Liver (tissue), 8 donors: ENCODE measurements at regions not wholly inside any gene's neighbourhood (a gene's known extent, or its start where the extent isn't known, plus 50 kb on each side); places are given as distances from the start of the nearest gene placed in this dataset.

Experiments used
- DNase-seq: peaks from one replicate; pipeline ENCODE4 v3.0.0-alpha.2; 2017; ENCODE audit warnings: low spot score
- H3K27ac ChIP-seq, 2 donors: one replicate each; pipeline ENCODE4 v1.7.0; 2013; ENCODE audit warnings: inconsistent platforms in 2 of 2, low read length in 2 of 2, control low read depth in 1 of 2, low read depth in 1 of 2, mild to moderate bottlenecking in 1 of 2
- H3K27me3 ChIP-seq, 4 donors: one replicate each; pipeline versions ENCODE4 v1.6.1 to v1.7.0; 2013; ENCODE audit warnings: low read length in 3 of 4, inconsistent platforms in 1 of 4, mild to moderate bottlenecking in 1 of 4, moderate library complexity in 1 of 4; ENCODE audit not compliant: control insufficient read depth in 4 of 4, insufficient read depth in 4 of 4
- H3K36me3 ChIP-seq, 4 donors: one replicate each; pipeline versions ENCODE4 v1.6.1 to v1.7.0; 2013; ENCODE audit warnings: low read length in 3 of 4, mild to moderate bottlenecking in 3 of 4, low read depth in 1 of 4, moderate library complexity in 1 of 4; ENCODE audit not compliant: control insufficient read depth in 4 of 4, insufficient read depth in 3 of 4
- H3K4me1 ChIP-seq, 4 donors: one replicate each; pipeline versions ENCODE4 v1.6.1 to v1.7.0; 2013; ENCODE audit warnings: low read length in 3 of 4, mild to moderate bottlenecking in 3 of 4, moderate library complexity in 1 of 4; ENCODE audit not compliant: control insufficient read depth in 4 of 4, insufficient read depth in 4 of 4
- H3K4me3 ChIP-seq, 3 donors: one replicate each; pipeline versions ENCODE4 v1.6.1 to v1.7.0; 2013; ENCODE audit warnings: low read length in 3 of 3, control low read depth in 1 of 3, low read depth in 1 of 3, mild to moderate bottlenecking in 1 of 3
- H3K9ac ChIP-seq, 2 donors: one replicate each; pipeline ENCODE4 v1.7.0; 2013; ENCODE audit warnings: low read length in 2 of 2, mild to moderate bottlenecking in 2 of 2, moderate library complexity in 2 of 2, control low read depth in 1 of 2, low read depth in 1 of 2
- H3K9me3 ChIP-seq, 4 donors: one replicate each; pipeline versions ENCODE4 v1.6.1 to v1.7.0; 2013; ENCODE audit warnings: low read length in 3 of 4; ENCODE audit not compliant: control insufficient read depth in 4 of 4
- EGR1 ChIP-seq, 2 donors: IDR thresholded peaks; 2 replicates each; pipeline ENCODE4 v1.6.1; 2016 to 2018; ENCODE audit warnings: antibody characterized with exemption in 2 of 2, low read depth in 2 of 2
- FOXA1 ChIP-seq: IDR thresholded peaks from 2 replicates; pipeline ENCODE4 v1.6.1; 2016; ENCODE audit warnings: antibody characterized with exemption
- GABPA ChIP-seq, 2 donors: IDR thresholded peaks in 1 of 2; conservative IDR thresholded peaks in 1 of 2; 2 replicates each; pipeline ENCODE4 v1.6.1; 2016; ENCODE audit warnings: antibody characterized with exemption in 2 of 2, mild to moderate bottlenecking in 1 of 2, moderate library complexity in 1 of 2
- HNF4A ChIP-seq, 2 donors: conservative IDR thresholded peaks; 2 replicates each; pipeline ENCODE4 v1.6.1; 2016; ENCODE audit warnings: antibody characterized with exemption in 2 of 2, mild to moderate bottlenecking in 2 of 2
- HNF4G ChIP-seq: IDR thresholded peaks from 2 replicates; pipeline ENCODE4 v1.6.1; 2016; ENCODE audit warnings: antibody characterized with exemption
- JUND ChIP-seq, 2 donors: IDR thresholded peaks; 2 replicates each; pipeline ENCODE4 v1.6.1; 2016; ENCODE audit warnings: antibody characterized with exemption in 2 of 2
- NR2F2 ChIP-seq: IDR thresholded peaks from 2 replicates; pipeline ENCODE4 v1.6.1; 2016; ENCODE audit warnings: antibody characterized with exemption
- RAD21 ChIP-seq, 2 donors: IDR thresholded peaks; 2 replicates each; pipeline ENCODE4 v1.6.1; 2016; ENCODE audit warnings: antibody characterized with exemption in 2 of 2, mild to moderate bottlenecking in 2 of 2
- RXRA ChIP-seq, 2 donors: IDR thresholded peaks; 2 replicates each; pipeline ENCODE4 v1.6.1; 2017 to 2018; ENCODE audit warnings: antibody characterized with exemption in 2 of 2, mild to moderate bottlenecking in 1 of 2
- SP1 ChIP-seq: IDR thresholded peaks from 2 replicates; pipeline ENCODE4 v1.6.1; 2018; ENCODE audit warnings: antibody characterized with exemption, mild to moderate bottlenecking
- TAF1 ChIP-seq: conservative IDR thresholded peaks from 2 replicates; pipeline ENCODE4 v1.6.1; 2016; ENCODE audit warnings: antibody characterized with exemption, mild to moderate bottlenecking
- YY1 ChIP-seq: IDR thresholded peaks from 2 replicates; pipeline ENCODE4 v1.6.1; 2016; ENCODE audit warnings: antibody characterized with exemption, mild to moderate bottlenecking
- WGBS: extraction: QIAGEN DNeasy Blood & Tissue Kit; methylation state at CpG from one replicate; pipeline ENCODE4 v1.1.7; 2013; 5-methylcytosine and 5-hydroxymethylcytosine counted together
- TF ChIP-seq, protein P1 (sequence below): IDR thresholded peaks from 2 replicates; pipeline ENCODE4 v1.6.1; 2016; ENCODE audit warnings: antibody characterized with exemption
- TF ChIP-seq, protein P2 (sequence below): IDR thresholded peaks from 2 replicates; pipeline ENCODE4 v1.6.1; 2016; ENCODE audit warnings: antibody characterized with exemption
- TF ChIP-seq, protein P3 (sequence below): IDR thresholded peaks from 2 replicates; pipeline ENCODE4 v1.6.1; 2016; ENCODE audit warnings: antibody characterized with exemption
- TF ChIP-seq, protein P4 (sequence below): IDR thresholded peaks from 2 replicates; pipeline ENCODE4 v1.6.1; 2016; ENCODE audit warnings: antibody characterized with exemption, mild to moderate bottlenecking
- TF ChIP-seq, protein P5 (sequence below): fragments of 150-350 bp; IDR thresholded peaks from 2 replicates; pipeline ENCODE4 v1.5.1; 2017; ENCODE audit warnings: improper control_type of control experiment, low read depth, low read length; ENCODE audit not compliant: missing input control
- donor health status: healthy.
- donor health status: healthy.
- donor health status: healthy.
- donor health status: healthy.
- donor health status: healthy.

DNA sequence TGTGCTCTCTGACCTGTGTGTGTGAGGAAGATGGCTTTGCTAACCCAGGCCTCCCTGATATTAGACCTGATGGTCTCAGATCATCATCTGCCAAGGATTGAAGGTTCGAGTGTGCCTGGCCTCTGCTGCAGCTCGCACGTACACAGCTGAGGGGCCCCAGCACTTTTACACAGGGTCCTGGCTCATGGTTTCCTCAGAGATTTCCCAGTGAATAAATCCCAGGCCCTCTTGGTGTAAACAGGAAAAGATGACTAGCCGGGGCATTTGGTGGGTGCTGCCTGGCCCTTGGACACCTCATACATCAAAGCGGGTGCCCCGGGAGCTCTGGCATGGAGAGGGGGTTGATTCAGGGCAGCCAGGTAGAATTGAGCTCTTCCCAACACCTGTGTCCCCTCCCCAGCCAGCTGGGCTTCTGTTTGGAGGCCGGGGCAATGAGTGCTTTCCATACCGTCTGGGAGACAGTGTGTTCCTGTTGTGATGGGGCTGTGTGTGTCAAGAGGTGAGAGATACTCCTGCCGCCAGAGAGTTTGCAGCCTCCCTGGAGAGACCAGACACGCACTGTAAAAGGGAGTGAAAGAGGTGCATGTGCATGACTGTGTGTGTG lies 72.5 kb upstream of the TLE3 start (continued):
- TF ChIP-seq, protein P1, sequence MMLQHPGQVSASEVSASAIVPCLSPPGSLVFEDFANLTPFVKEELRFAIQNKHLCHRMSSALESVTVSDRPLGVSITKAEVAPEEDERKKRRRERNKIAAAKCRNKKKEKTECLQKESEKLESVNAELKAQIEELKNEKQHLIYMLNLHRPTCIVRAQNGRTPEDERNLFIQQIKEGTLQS, result no peak
- TF ChIP-seq SP1 (no peak), EGR1 (IDR thresholded peaks at IDR 0.05; ENCODE audit: low read depth in 2 of 2) (no peak), GABPA (IDR thresholded peaks at IDR 0.05 in 1 of 2, conservative IDR thresholded peaks at IDR 0.05 in 1 of 2) (no peak), RXRA (IDR thresholded peaks at IDR 0.05) (no peak), JUND (IDR thresholded peaks at IDR 0.05) (no peak)
- TF ChIP-seq, protein P2, sequence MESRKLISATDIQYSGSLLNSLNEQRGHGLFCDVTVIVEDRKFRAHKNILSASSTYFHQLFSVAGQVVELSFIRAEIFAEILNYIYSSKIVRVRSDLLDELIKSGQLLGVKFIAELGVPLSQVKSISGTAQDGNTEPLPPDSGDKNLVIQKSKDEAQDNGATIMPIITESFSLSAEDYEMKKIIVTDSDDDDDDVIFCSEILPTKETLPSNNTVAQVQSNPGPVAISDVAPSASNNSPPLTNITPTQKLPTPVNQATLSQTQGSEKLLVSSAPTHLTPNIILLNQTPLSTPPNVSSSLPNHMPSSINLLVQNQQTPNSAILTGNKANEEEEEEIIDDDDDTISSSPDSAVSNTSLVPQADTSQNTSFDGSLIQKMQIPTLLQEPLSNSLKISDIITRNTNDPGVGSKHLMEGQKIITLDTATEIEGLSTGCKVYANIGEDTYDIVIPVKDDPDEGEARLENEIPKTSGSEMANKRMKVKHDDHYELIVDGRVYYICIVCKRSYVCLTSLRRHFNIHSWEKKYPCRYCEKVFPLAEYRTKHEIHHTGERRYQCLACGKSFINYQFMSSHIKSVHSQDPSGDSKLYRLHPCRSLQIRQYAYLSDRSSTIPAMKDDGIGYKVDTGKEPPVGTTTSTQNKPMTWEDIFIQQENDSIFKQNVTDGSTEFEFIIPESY, result no peak
- TF ChIP-seq, protein P3, sequence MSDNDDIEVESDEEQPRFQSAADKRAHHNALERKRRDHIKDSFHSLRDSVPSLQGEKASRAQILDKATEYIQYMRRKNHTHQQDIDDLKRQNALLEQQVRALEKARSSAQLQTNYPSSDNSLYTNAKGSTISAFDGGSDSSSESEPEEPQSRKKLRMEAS, result no peak

DNA sequence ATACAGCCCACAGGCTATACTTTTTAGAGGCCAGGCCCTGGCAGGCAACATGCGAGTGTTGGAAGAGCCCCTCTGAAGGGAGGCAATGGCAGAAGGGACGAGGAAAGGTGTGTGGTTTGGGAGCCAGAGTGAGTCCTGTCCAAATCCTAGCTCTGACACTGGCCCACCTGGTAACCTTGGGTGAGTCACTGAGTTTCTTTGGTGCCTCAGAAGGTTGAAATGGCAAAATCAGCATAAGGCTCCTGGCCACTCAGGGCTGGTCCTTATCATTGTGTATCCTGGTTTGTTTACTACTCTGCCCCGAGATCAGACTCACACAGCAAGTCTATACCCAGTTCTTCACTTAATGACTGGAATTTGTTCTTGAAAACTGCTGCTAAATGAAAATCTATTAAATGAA lies 71.4 kb upstream of the TLE3 start:
- 96% methylated on average over 3 of the region's 3 CpGs for WGBS
- Histone ChIP-seq H3K4me3 (no peak overlapping the region), H3K36me3 (no peaks in the 10 kb centered on the region), H3K4me1 (peaks cover 0 to 19% (median 13%) of the 10 kb centered on the region in 4 donors), H3K9ac (no peak overlapping the region), H3K27me3 (no peaks in the 10 kb centered on the region), H3K27ac (no peak overlapping the region), H3K9me3 (no peaks in the 10 kb centered on the region)
- DNase-seq, result no peak
- TF ChIP-seq NR2F2 (no peak), HNF4A (conservative IDR thresholded peaks at IDR 0.05) (no peak), TAF1 (no peak), FOXA1 (no peak), RXRA (IDR thresholded peaks at IDR 0.05) (no peak), YY1 (no peak), RAD21 (IDR thresholded peaks at IDR 0.05) (no peak), JUND (IDR thresholded peaks at IDR 0.05) (no peak), SP1 (no peak), HNF4G (no peak), EGR1 (IDR thresholded peaks at IDR 0.05; ENCODE audit: low read depth in 2 of 2) (no peak), GABPA (IDR thresholded peaks at IDR 0.05 in 1 of 2, conservative IDR thresholded peaks at IDR 0.05 in 1 of 2) (no peak)
- TF ChIP-seq, protein P4, sequence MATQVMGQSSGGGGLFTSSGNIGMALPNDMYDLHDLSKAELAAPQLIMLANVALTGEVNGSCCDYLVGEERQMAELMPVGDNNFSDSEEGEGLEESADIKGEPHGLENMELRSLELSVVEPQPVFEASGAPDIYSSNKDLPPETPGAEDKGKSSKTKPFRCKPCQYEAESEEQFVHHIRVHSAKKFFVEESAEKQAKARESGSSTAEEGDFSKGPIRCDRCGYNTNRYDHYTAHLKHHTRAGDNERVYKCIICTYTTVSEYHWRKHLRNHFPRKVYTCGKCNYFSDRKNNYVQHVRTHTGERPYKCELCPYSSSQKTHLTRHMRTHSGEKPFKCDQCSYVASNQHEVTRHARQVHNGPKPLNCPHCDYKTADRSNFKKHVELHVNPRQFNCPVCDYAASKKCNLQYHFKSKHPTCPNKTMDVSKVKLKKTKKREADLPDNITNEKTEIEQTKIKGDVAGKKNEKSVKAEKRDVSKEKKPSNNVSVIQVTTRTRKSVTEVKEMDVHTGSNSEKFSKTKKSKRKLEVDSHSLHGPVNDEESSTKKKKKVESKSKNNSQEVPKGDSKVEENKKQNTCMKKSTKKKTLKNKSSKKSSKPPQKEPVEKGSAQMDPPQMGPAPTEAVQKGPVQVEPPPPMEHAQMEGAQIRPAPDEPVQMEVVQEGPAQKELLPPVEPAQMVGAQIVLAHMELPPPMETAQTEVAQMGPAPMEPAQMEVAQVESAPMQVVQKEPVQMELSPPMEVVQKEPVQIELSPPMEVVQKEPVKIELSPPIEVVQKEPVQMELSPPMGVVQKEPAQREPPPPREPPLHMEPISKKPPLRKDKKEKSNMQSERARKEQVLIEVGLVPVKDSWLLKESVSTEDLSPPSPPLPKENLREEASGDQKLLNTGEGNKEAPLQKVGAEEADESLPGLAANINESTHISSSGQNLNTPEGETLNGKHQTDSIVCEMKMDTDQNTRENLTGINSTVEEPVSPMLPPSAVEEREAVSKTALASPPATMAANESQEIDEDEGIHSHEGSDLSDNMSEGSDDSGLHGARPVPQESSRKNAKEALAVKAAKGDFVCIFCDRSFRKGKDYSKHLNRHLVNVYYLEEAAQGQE, result no peak
- TF ChIP-seq, protein P3, result no peak
- TF ChIP-seq, protein P2, result no peak
- TF ChIP-seq, protein P5, sequence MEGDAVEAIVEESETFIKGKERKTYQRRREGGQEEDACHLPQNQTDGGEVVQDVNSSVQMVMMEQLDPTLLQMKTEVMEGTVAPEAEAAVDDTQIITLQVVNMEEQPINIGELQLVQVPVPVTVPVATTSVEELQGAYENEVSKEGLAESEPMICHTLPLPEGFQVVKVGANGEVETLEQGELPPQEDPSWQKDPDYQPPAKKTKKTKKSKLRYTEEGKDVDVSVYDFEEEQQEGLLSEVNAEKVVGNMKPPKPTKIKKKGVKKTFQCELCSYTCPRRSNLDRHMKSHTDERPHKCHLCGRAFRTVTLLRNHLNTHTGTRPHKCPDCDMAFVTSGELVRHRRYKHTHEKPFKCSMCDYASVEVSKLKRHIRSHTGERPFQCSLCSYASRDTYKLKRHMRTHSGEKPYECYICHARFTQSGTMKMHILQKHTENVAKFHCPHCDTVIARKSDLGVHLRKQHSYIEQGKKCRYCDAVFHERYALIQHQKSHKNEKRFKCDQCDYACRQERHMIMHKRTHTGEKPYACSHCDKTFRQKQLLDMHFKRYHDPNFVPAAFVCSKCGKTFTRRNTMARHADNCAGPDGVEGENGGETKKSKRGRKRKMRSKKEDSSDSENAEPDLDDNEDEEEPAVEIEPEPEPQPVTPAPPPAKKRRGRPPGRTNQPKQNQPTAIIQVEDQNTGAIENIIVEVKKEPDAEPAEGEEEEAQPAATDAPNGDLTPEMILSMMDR, result no peak
- TF ChIP-seq, protein P1, result no peak
